ENCODE measurements at regions not wholly inside any gene's neighbourhood (a gene's known extent, or its start where the extent isn't known, plus 50 kb on each side); places are given as distances from the start of the nearest gene placed in this dataset.

GRCh38 chr6:147621263-147621662 is 112.8 kb downstream of the SAMD5 start:
- DNase-seq (ENCODE audit: low spot score): no peak

- no peak for DNase-seq (ENCODE audit: low spot score)
Observed at GRCh38 chr6:147621961-147622360, 113.5 kb downstream of the SAMD5 start.

- DNase-seq (ENCODE audit: low spot score): no peak
Observed at GRCh38 chr6:147624946-147625515, 116.5 kb downstream of the SAMD5 start.

- DNase-seq (ENCODE audit: low spot score): no peak
Observed at GRCh38 chr6:147625946-147626345, 117.5 kb downstream of the SAMD5 start.

GRCh38 chr6:147627411-147627810 is 118.9 kb downstream of the SAMD5 start:
- no peak for DNase-seq (ENCODE audit: low spot score)

GRCh38 chr6:147633191-147633590 is 124.7 kb downstream of the SAMD5 start:
- DNase-seq (ENCODE audit: low spot score): no peak

GRCh38 chr6:147637620-147638195 is 129.2 kb downstream of the SAMD5 start:
- DNase-seq (ENCODE audit: low spot score): no peak

- DNase-seq (ENCODE audit: low spot score): no peak
Observed at GRCh38 chr6:147639279-147639678, 130.8 kb downstream of the SAMD5 start.

- DNase-seq (ENCODE audit: low spot score): no peak
Observed at GRCh38 chr6:147640606-147641005, 132.1 kb downstream of the SAMD5 start.

GRCh38 chr6:147641511-147641910 is 133.0 kb downstream of the SAMD5 start:
- no peak for DNase-seq (ENCODE audit: low spot score)

GRCh38 chr6:147642458-147642857 is 134.0 kb downstream of the SAMD5 start:
- DNase-seq (ENCODE audit: low spot score): no peak

GRCh38 chr6:147643341-147644200 is 135.1 kb downstream of the SAMD5 start:
- DNase-seq (ENCODE audit: low spot score): no peak

- no peak for DNase-seq (ENCODE audit: low spot score)
Observed at GRCh38 chr6:147648916-147649315, 140.4 kb downstream of the SAMD5 start.

- DNase-seq (ENCODE audit: low spot score): no peak
Observed at GRCh38 chr6:147651249-147652063, 143.0 kb downstream of the SAMD5 start.

- no peak for DNase-seq (ENCODE audit: low spot score)
Observed at GRCh38 chr6:147653631-147654030, 145.1 kb downstream of the SAMD5 start.

GRCh38 chr6:147654103-147654845 is 145.8 kb downstream of the SAMD5 start:
- DNase-seq (ENCODE audit: low spot score): no peak

GRCh38 chr6:147660334-147661311 is 152.1 kb downstream of the SAMD5 start:
- DNase-seq (ENCODE audit: low spot score): no peak

- no peak for DNase-seq (ENCODE audit: low spot score)
Observed at GRCh38 chr6:147662646-147663045, 154.2 kb downstream of the SAMD5 start.

- no peak for DNase-seq (ENCODE audit: low spot score)
Observed at GRCh38 chr6:147664092-147664491, 155.6 kb downstream of the SAMD5 start.

GRCh38 chr6:147666255-147666654 is 157.8 kb downstream of the SAMD5 start:
- DNase-seq (ENCODE audit: low spot score): peak; percentile 28
